Femur (tissue), 1 donor: ENCODE measurements at regions not wholly inside any gene's neighbourhood (a gene's known extent, or its start where the extent isn't known, plus 50 kb on each side); places are given as distances from the start of the nearest gene placed in this dataset.

Experiments used
- DNase-seq: peaks from one replicate; pipeline ENCODE4 v3.0.0-alpha.2; 2017

GRCh38 chr6:54646069-54646950 is 200.3 kb upstream of the FAM83B start:
- peak; percentile 47 for DNase-seq

- DNase-seq: no peak
Measured at GRCh38 chr6:54646951-54647664, 199.5 kb upstream of the FAM83B start.

GRCh38 chr6:54654381-54654780 is 192.2 kb upstream of the FAM83B start:
- DNase-seq: no peak

GRCh38 chr6:54655162-54655561 is 191.4 kb upstream of the FAM83B start:
- no peak for DNase-seq

- no peak for DNase-seq
Measured at GRCh38 chr6:54665278-54665677, 181.3 kb upstream of the FAM83B start.

- DNase-seq: no peak
Measured at GRCh38 chr6:54680531-54680930, 166.0 kb upstream of the FAM83B start.

GRCh38 chr6:54681267-54681666 is 165.3 kb upstream of the FAM83B start:
- no peak for DNase-seq

GRCh38 chr6:54681987-54682386 is 164.6 kb upstream of the FAM83B start:
- no peak for DNase-seq

- no peak for DNase-seq
Measured at GRCh38 chr6:54689620-54690019, 157.0 kb upstream of the FAM83B start.

- no peak for DNase-seq
Measured at GRCh38 chr6:54690596-54690995, 156.0 kb upstream of the FAM83B start.

GRCh38 chr6:54694928-54695532 is 151.5 kb upstream of the FAM83B start:
- no peak for DNase-seq

- DNase-seq: no peak
Measured at GRCh38 chr6:54695815-54696214, 150.8 kb upstream of the FAM83B start.

GRCh38 chr6:54697424-54697823 is 149.1 kb upstream of the FAM83B start:
- DNase-seq: no peak

- no peak for DNase-seq
Measured at GRCh38 chr6:54698974-54699373, 147.6 kb upstream of the FAM83B start.

GRCh38 chr6:54700158-54700557 is 146.4 kb upstream of the FAM83B start:
- no peak for DNase-seq

- no peak for DNase-seq
Measured at GRCh38 chr6:54702772-54703171, 143.8 kb upstream of the FAM83B start.

- no peak for DNase-seq
Measured at GRCh38 chr6:54706391-54706790, 140.2 kb upstream of the FAM83B start.

GRCh38 chr6:54706844-54707605 is 139.5 kb upstream of the FAM83B start:
- no peak for DNase-seq

GRCh38 chr6:54710456-54710855 is 136.1 kb upstream of the FAM83B start:
- no peak for DNase-seq

- DNase-seq: no peak
Measured at GRCh38 chr6:54716010-54716409, 130.6 kb upstream of the FAM83B start.

- DNase-seq: no peak
Measured at GRCh38 chr6:54716877-54717276, 129.7 kb upstream of the FAM83B start.

GRCh38 chr6:54717849-54718455 is 128.6 kb upstream of the FAM83B start:
- peak; percentile 40 for DNase-seq
